GM19455 (cell line): ENCODE measurements at regions not wholly inside any gene's neighbourhood (a gene's known extent, or its start where the extent isn't known, plus 50 kb on each side); places are given as distances from the start of the nearest gene placed in this dataset.

ENCODE experiments used
- ATAC-seq: cut with Tn5 transposase; IDR thresholded peaks from one replicate; pipeline ENCODE4 v1.9.1; 2021; ENCODE audit not compliant: unreplicated experiment

GRCh38 chr9:19512103-19512832 is 103.5 kb downstream of the ACER2 start:
- no peak for ATAC-seq

- no peak for ATAC-seq
Observed at GRCh38 chr9:19511694-19512093, 102.9 kb downstream of the ACER2 start.

- ATAC-seq = no peak
Observed at GRCh38 chr9:19510907-19511306, 102.1 kb downstream of the ACER2 start.
